GM21381 (cell line): ENCODE measurements at regions not wholly inside any gene's neighbourhood (a gene's known extent, or its start where the extent isn't known, plus 50 kb on each side); places are given as distances from the start of the nearest gene placed in this dataset.

Source experiments
- ATAC-seq: cut with Tn5 transposase; IDR thresholded peaks from one replicate; pipeline ENCODE4 v1.9.1; 2021; ENCODE audit warnings: mild to moderate bottlenecking, moderate library complexity; ENCODE audit not compliant: unreplicated experiment

GRCh38 chr17:74032222-74032621 lies 171.3 kb upstream of the RPL38 start:
- no peak for ATAC-seq

- no peak for ATAC-seq
Observed at GRCh38 chr17:74037320-74037719, 166.2 kb upstream of the RPL38 start.

- no peak for ATAC-seq
Observed at GRCh38 chr17:74040291-74040690, 163.2 kb upstream of the RPL38 start.

- no peak for ATAC-seq
Observed at GRCh38 chr17:74040729-74041128, 162.7 kb upstream of the RPL38 start.

GRCh38 chr17:74041869-74042640 lies 161.4 kb upstream of the RPL38 start:
- ATAC-seq = no peak

GRCh38 chr17:74042744-74043486 lies 160.6 kb upstream of the RPL38 start:
- ATAC-seq = no peak

- ATAC-seq = no peak
Observed at GRCh38 chr17:74043976-74044375, 159.5 kb upstream of the RPL38 start.

- no peak for ATAC-seq
Observed at GRCh38 chr17:74045608-74046280, 157.7 kb upstream of the RPL38 start.

GRCh38 chr17:74049167-74049966 lies 154.1 kb upstream of the RPL38 start:
- no peak for ATAC-seq

- no peak for ATAC-seq
Observed at GRCh38 chr17:74049967-74050458, 153.5 kb upstream of the RPL38 start.

- ATAC-seq = no peak
Observed at GRCh38 chr17:74051348-74051747, 152.1 kb upstream of the RPL38 start.

- no peak for ATAC-seq
Observed at GRCh38 chr17:74052993-74053711, 150.3 kb upstream of the RPL38 start.

GRCh38 chr17:74053712-74054078 lies 149.8 kb upstream of the RPL38 start:
- ATAC-seq = no peak

- ATAC-seq = no peak
Observed at GRCh38 chr17:74054249-74054648, 149.2 kb upstream of the RPL38 start.

GRCh38 chr17:74055508-74056160 lies 147.8 kb upstream of the RPL38 start:
- no peak for ATAC-seq

- ATAC-seq = no peak
Observed at GRCh38 chr17:74059479-74060240, 143.8 kb upstream of the RPL38 start.

- ATAC-seq = no peak
Observed at GRCh38 chr17:74061758-74062157, 141.7 kb upstream of the RPL38 start.

- no peak for ATAC-seq
Observed at GRCh38 chr17:74062234-74062633, 141.2 kb upstream of the RPL38 start.

- no peak for ATAC-seq
Observed at GRCh38 chr17:74063439-74063838, 140.0 kb upstream of the RPL38 start.
